SK-N-SH (cell line): ENCODE measurements at regions not wholly inside any gene's neighbourhood (a gene's known extent, or its start where the extent isn't known, plus 50 kb on each side); places are given as distances from the start of the nearest gene placed in this dataset.

Experiments
- CTCF ChIA-PET: fragments of 300-600, 350-600 bp; formaldehyde crosslinking; extraction: SDS; loops from one replicate; lab custom pipeline; 2021; lab: Yijun Ruan, JAX
- POLR2A ChIA-PET: fragments of 350-600 bp; sonication (Branson Sonifier 250); formaldehyde crosslinking; extraction: SDS; loops from one replicate; lab custom pipeline; 2020; ENCODE audit warnings: antibody characterized with exemption, inconsistent platforms; lab: Yijun Ruan, JAX
- DNase-seq: peaks from one replicate; pipeline ENCODE4 v3.0.0; 2012
- H2AFZ ChIP-seq: fragments of 200-600 bp; sonication (generic); 2 replicates; pipeline ENCODE4 v1.8.1; 2016; ENCODE audit warnings: antibody characterized with exemption, mild to moderate bottlenecking, low read depth
- H3F3A ChIP-seq: fragments of 200-600 bp; sonication (generic); replicated peaks from 2 replicates; pipeline ENCODE3; 2016; ENCODE audit warnings: antibody characterized with exemption, mild to moderate bottlenecking; ENCODE audit not compliant: insufficient read depth
- H3K27ac ChIP-seq, 2 experiments: fragments of 200-500 bp in 1 of 2; fragments of 200-600 bp in 1 of 2; sonication (Bioruptor generic) in 1 of 2; sonication (generic), shearing (Covaris generic) in 1 of 2; 2 replicates each; pipeline versions ENCODE4 v1.5.1 to v1.6.1; 2014 to 2016; ENCODE audit warnings: low read depth in 2 of 2, inconsistent platforms in 1 of 2, low read length in 1 of 2, mild to moderate bottlenecking in 1 of 2, mixed read lengths in 1 of 2
- H3K27me3 ChIP-seq: fragments of 200-600 bp; sonication (generic), shearing (Covaris generic); 2 replicates; pipeline ENCODE4 v1.6.1; 2016; ENCODE audit warnings: mixed run types; ENCODE audit not compliant: insufficient read depth
- H3K36me3 ChIP-seq, 2 experiments: fragments of 200-500 bp in 1 of 2; fragments of 200-600 bp in 1 of 2; sonication (Bioruptor generic) in 1 of 2; sonication (generic) in 1 of 2; replicated peaks in 1 of 2; 2 replicates each; pipeline versions ENCODE3 to v1.5.1; 2014 to 2016; ENCODE audit warnings: low read length in 1 of 2, mild to moderate bottlenecking in 1 of 2; ENCODE audit not compliant: insufficient read depth in 2 of 2, control insufficient read depth in 1 of 2
- H3K4me1 ChIP-seq, 2 experiments: fragments of 200-500 bp in 1 of 2; fragments of 200-600 bp in 1 of 2; sonication (Bioruptor generic) in 1 of 2; sonication (generic), shearing (Covaris generic) in 1 of 2; 2 replicates each; pipeline versions ENCODE4 v1.5.1 to v1.6.1; 2014 to 2016; ENCODE audit warnings: low read depth in 1 of 2, low read length in 1 of 2, mixed run types in 1 of 2; ENCODE audit not compliant: insufficient read depth in 2 of 2, control insufficient read depth in 1 of 2
- H3K4me2 ChIP-seq: fragments of 200-600 bp; sonication (generic), shearing (Covaris generic); 2 replicates; pipeline ENCODE4 v1.6.1; 2017; ENCODE audit warnings: mixed run types
- H3K4me3 ChIP-seq, 2 experiments: fragments of 200-500 bp in 1 of 2; fragments of 200-600 bp in 1 of 2; sonication (Bioruptor generic) in 1 of 2; sonication (generic), shearing (Covaris generic) in 1 of 2; 2 replicates each; pipeline versions ENCODE4 v1.5.1 to v1.8.1; 2014 to 2016; ENCODE audit warnings: low read depth in 2 of 2, inconsistent platforms in 1 of 2, low read length in 1 of 2, mild to moderate bottlenecking in 1 of 2, mixed read lengths in 1 of 2, moderate library complexity in 1 of 2
- H3K79me2 ChIP-seq: fragments of 200-600 bp; sonication (generic); 2 replicates; pipeline ENCODE4 v1.8.1; 2017; ENCODE audit warnings: mild to moderate bottlenecking; ENCODE audit not compliant: insufficient read depth
- H3K9ac ChIP-seq: fragments of 200-600 bp; sonication (generic); 2 replicates; pipeline ENCODE4 v1.6.1; 2017; ENCODE audit warnings: mixed run types
- H3K9me2 ChIP-seq: fragments of 200-600 bp; sonication (generic); 2 replicates; pipeline ENCODE4 v1.6.1; 2017; ENCODE audit warnings: mixed run types
- H3K9me3 ChIP-seq: fragments of 200-600 bp; sonication (generic); 2 replicates; pipeline ENCODE4 v1.6.1; 2017; ENCODE audit warnings: mixed run types, mild to moderate bottlenecking, moderate library complexity
- H4K20me1 ChIP-seq: fragments of 200-600 bp; sonication (generic); 2 replicates; pipeline ENCODE4 v1.6.1; 2017; ENCODE audit warnings: mild to moderate bottlenecking, mixed run types; ENCODE audit not compliant: insufficient read depth
- FOSL2 ChIP-seq: IDR thresholded peaks from 2 replicates; pipeline ENCODE4 v1.4.0; 2012; ENCODE audit warnings: low read depth, mild to moderate bottlenecking, moderate library complexity, borderline replicate concordance
- FOXJ3 ChIP-seq: sonication (generic); formaldehyde crosslinking; IDR thresholded peaks from 2 replicates; pipeline ENCODE4 v1.5.1; 2020; ENCODE audit warnings: mild to moderate bottlenecking, missing genetic modification reagents
- GABPA ChIP-seq: IDR thresholded peaks from 2 replicates; pipeline ENCODE4 v1.4.0; 2012; ENCODE audit warnings: low read depth, mild to moderate bottlenecking
- RFX5 ChIP-seq: IDR thresholded peaks from 2 replicates; pipeline ENCODE4 v1.6.1; 2012; ENCODE audit warnings: mild to moderate bottlenecking, improper control_type of control experiment, low read length
- SMC3 ChIP-seq: IDR thresholded peaks from 2 replicates; pipeline ENCODE4 v1.6.1; 2012; ENCODE audit warnings: low read depth, low read length, improper control_type of control experiment
- TCF12 ChIP-seq: IDR thresholded peaks from 2 replicates; pipeline ENCODE4 v1.4.0; 2012
- TEAD4 ChIP-seq: IDR thresholded peaks from 2 replicates; pipeline ENCODE4 v1.4.0; 2012; ENCODE audit warnings: mild to moderate bottlenecking, borderline replicate concordance; ENCODE audit not compliant: insufficient read depth
- YY1 ChIP-seq: IDR thresholded peaks from 2 replicates; pipeline ENCODE4 v1.4.0; 2012; ENCODE audit warnings: low read depth, mild to moderate bottlenecking
- WGBS: methylation state at CpG from one replicate; pipeline ENCODE4 v1.1.6; 2017; ENCODE audit warnings: low lambda C conversion rate; 5-methylcytosine and 5-hydroxymethylcytosine counted together
- TF ChIP-seq, protein P1 (sequence below): fragments of 200-600 bp; sonication (generic); IDR thresholded peaks from 2 replicates; pipeline ENCODE4 v1.6.1; 2017; ENCODE audit warnings: antibody characterized with exemption, mild to moderate bottlenecking, moderate library complexity
- TF ChIP-seq, protein P2 (sequence below): IDR thresholded peaks from 2 replicates; pipeline ENCODE4; 2012
- TF ChIP-seq, protein P3 (sequence below): IDR thresholded peaks from 2 replicates; pipeline ENCODE4 v1.6.1; 2012; ENCODE audit warnings: mild to moderate bottlenecking, low read depth, low read length, moderate library complexity
- TF ChIP-seq, protein P4 (sequence below): fragments of 150-350 bp; IDR thresholded peaks from 2 replicates; pipeline ENCODE4 v1.6.1; 2017; ENCODE audit warnings: antibody characterized with exemption, low read length, low read depth, borderline replicate concordance
- TF ChIP-seq, protein P5 (sequence below): IDR thresholded peaks from 2 replicates; pipeline ENCODE4 v1.4.0; 2012; ENCODE audit warnings: low read depth, borderline replicate concordance
- TF ChIP-seq, protein P6 (sequence below): IDR thresholded peaks from 2 replicates; pipeline ENCODE4 v1.4.0; 2012; ENCODE audit warnings: low read depth

DNA sequence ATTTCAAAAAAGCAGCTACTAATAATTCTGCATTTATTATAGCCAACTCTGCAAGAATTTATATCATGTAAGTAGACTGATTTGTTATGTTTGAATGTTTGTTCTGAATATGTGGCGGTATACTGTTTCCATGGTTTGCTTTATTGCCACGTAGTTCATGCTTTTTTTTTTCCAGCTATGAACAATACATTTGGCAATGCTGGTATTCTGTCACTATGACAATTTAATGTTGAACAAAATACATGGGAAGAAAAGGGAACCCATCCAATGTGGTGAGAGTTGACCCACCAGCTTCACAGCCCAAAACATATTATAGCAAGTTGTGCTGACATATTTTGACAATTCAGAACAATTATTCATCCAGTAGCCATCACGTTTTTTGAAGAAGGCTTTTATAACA, 145.6 kb downstream of the CCDC71L start:
- DNase-seq, result no peak
- TF ChIP-seq RFX5, result no peak
- TF ChIP-seq FOXJ3 (CRISPR knock-in tag), result no peak
- no peak for TF ChIP-seq GABPA
- TF ChIP-seq TCF12, result no peak
- TF ChIP-seq, protein P1, sequence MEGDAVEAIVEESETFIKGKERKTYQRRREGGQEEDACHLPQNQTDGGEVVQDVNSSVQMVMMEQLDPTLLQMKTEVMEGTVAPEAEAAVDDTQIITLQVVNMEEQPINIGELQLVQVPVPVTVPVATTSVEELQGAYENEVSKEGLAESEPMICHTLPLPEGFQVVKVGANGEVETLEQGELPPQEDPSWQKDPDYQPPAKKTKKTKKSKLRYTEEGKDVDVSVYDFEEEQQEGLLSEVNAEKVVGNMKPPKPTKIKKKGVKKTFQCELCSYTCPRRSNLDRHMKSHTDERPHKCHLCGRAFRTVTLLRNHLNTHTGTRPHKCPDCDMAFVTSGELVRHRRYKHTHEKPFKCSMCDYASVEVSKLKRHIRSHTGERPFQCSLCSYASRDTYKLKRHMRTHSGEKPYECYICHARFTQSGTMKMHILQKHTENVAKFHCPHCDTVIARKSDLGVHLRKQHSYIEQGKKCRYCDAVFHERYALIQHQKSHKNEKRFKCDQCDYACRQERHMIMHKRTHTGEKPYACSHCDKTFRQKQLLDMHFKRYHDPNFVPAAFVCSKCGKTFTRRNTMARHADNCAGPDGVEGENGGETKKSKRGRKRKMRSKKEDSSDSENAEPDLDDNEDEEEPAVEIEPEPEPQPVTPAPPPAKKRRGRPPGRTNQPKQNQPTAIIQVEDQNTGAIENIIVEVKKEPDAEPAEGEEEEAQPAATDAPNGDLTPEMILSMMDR, result no peak
- TF ChIP-seq, protein P2, sequence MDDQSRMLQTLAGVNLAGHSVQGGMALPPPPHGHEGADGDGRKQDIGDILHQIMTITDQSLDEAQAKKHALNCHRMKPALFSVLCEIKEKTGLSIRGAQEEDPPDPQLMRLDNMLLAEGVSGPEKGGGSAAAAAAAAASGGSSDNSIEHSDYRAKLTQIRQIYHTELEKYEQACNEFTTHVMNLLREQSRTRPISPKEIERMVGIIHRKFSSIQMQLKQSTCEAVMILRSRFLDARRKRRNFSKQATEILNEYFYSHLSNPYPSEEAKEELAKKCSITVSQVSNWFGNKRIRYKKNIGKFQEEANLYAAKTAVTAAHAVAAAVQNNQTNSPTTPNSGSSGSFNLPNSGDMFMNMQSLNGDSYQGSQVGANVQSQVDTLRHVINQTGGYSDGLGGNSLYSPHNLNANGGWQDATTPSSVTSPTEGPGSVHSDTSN, result no peak
- no peak for TF ChIP-seq TEAD4
- TF ChIP-seq, protein P3, sequence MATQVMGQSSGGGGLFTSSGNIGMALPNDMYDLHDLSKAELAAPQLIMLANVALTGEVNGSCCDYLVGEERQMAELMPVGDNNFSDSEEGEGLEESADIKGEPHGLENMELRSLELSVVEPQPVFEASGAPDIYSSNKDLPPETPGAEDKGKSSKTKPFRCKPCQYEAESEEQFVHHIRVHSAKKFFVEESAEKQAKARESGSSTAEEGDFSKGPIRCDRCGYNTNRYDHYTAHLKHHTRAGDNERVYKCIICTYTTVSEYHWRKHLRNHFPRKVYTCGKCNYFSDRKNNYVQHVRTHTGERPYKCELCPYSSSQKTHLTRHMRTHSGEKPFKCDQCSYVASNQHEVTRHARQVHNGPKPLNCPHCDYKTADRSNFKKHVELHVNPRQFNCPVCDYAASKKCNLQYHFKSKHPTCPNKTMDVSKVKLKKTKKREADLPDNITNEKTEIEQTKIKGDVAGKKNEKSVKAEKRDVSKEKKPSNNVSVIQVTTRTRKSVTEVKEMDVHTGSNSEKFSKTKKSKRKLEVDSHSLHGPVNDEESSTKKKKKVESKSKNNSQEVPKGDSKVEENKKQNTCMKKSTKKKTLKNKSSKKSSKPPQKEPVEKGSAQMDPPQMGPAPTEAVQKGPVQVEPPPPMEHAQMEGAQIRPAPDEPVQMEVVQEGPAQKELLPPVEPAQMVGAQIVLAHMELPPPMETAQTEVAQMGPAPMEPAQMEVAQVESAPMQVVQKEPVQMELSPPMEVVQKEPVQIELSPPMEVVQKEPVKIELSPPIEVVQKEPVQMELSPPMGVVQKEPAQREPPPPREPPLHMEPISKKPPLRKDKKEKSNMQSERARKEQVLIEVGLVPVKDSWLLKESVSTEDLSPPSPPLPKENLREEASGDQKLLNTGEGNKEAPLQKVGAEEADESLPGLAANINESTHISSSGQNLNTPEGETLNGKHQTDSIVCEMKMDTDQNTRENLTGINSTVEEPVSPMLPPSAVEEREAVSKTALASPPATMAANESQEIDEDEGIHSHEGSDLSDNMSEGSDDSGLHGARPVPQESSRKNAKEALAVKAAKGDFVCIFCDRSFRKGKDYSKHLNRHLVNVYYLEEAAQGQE, result no peak
- TF ChIP-seq, protein P4, sequence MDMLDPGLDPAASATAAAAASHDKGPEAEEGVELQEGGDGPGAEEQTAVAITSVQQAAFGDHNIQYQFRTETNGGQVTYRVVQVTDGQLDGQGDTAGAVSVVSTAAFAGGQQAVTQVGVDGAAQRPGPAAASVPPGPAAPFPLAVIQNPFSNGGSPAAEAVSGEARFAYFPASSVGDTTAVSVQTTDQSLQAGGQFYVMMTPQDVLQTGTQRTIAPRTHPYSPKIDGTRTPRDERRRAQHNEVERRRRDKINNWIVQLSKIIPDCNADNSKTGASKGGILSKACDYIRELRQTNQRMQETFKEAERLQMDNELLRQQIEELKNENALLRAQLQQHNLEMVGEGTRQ, result no peak
- TF ChIP-seq FOSL2, result no peak
- TF ChIP-seq, protein P5, sequence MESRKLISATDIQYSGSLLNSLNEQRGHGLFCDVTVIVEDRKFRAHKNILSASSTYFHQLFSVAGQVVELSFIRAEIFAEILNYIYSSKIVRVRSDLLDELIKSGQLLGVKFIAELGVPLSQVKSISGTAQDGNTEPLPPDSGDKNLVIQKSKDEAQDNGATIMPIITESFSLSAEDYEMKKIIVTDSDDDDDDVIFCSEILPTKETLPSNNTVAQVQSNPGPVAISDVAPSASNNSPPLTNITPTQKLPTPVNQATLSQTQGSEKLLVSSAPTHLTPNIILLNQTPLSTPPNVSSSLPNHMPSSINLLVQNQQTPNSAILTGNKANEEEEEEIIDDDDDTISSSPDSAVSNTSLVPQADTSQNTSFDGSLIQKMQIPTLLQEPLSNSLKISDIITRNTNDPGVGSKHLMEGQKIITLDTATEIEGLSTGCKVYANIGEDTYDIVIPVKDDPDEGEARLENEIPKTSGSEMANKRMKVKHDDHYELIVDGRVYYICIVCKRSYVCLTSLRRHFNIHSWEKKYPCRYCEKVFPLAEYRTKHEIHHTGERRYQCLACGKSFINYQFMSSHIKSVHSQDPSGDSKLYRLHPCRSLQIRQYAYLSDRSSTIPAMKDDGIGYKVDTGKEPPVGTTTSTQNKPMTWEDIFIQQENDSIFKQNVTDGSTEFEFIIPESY, result no peak
- TF ChIP-seq, protein P6, sequence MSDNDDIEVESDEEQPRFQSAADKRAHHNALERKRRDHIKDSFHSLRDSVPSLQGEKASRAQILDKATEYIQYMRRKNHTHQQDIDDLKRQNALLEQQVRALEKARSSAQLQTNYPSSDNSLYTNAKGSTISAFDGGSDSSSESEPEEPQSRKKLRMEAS, result no peak
- no peak for TF ChIP-seq YY1
- TF ChIP-seq SMC3, result no peak
- TF ChIP-seq, all 33 proteins: peak for 0
- Histone ChIP-seq H3K4me2 (no peak overlapping the region), H3K36me3 (no peaks in the 10 kb centered on the region), H3K27me3 (no peaks in the 10 kb centered on the region), H3K9me2 (no peaks in the 10 kb centered on the region), H3K27ac (no peak overlapping the region), H4K20me1 (no peaks in the 10 kb centered on the region), H3K9me3 (no peaks in the 10 kb centered on the region), H2AFZ (no peak overlapping the region), H3F3A (no peaks in the 10 kb centered on the region), H3K4me1 (no peaks in the 10 kb centered on the region), H3K79me2 (no peaks in the 10 kb centered on the region), H3K4me3 (no peak overlapping the region), H3K9ac (no peak overlapping the region)
- POLR2A ChIA-PET, result no interaction called here
- CTCF ChIA-PET, result interaction anchor here (1.1 kb wide), 1 partner anchor 339 kb away, joined by 5 read pairs; no protein-coding TSS in a partner anchor
- 71% methylated on average over 3 of the region's 3 CpGs for WGBS
